HAP-1 (cell line): ENCODE measurements at regions not wholly inside any gene's neighbourhood (a gene's known extent, or its start where the extent isn't known, plus 50 kb on each side); places are given as distances from the start of the nearest gene placed in this dataset.
"Not testable (repeated sequence)": the region's sequence is repeated elsewhere in the genome, so short reads cannot be mapped to it uniquely, and the experiment has no call there.

Source experiments
- DNase-seq, 2 experiments: peaks; one replicate each; pipeline ENCODE4 v3.0.0-alpha.2; 2016 to 2020; ENCODE audit warnings: low spot score in 2 of 2
- H3K27me3 ChIP-seq: fragments of 250-450 bp; sonication (Bioruptor Pico); 2 replicates; pipeline ENCODE4 v1.5.1; 2020; ENCODE audit warnings: low read depth, mild to moderate bottlenecking, moderate library complexity
- H3K36me3 ChIP-seq: fragments of 250-450 bp; sonication (Bioruptor Pico); replicated peaks from 2 replicates; pipeline ENCODE4 v1.5.1; 2020; ENCODE audit warnings: mild to moderate bottlenecking
- H3K4me1 ChIP-seq: fragments of 250-450 bp; sonication (Bioruptor Pico); 2 replicates; pipeline ENCODE4 v1.5.1; 2020; ENCODE audit warnings: mild to moderate bottlenecking
- H3K4me3 ChIP-seq: fragments of 250-450 bp; sonication (Bioruptor Pico); 2 replicates; pipeline ENCODE4 v1.5.1; 2020; ENCODE audit warnings: mild to moderate bottlenecking, moderate library complexity
- H3K9me3 ChIP-seq: fragments of 250-450 bp; sonication (Bioruptor Pico); 2 replicates; pipeline ENCODE4 v1.5.1; 2020; ENCODE audit warnings: mild to moderate bottlenecking, moderate library complexity
- in situ Hi-C: fragments of 300-500 bp; cut with MboI; formaldehyde crosslinking; loops from 3 replicates; pipeline ENCODE4 v1.14.3; 2020; ENCODE audit warnings: low sequenced_read_pairs, inconsistent platforms, mixed read lengths

GRCh38 chr14:82766996-82767395 is 1233.3 kb upstream of the SEL1L start:
- no peak overlapping the region for H3K4me3 ChIP-seq
- no peaks in the 10 kb centered on the region for H3K9me3 ChIP-seq
- H3K4me1 ChIP-seq, result no peaks in the 10 kb centered on the region
- in situ Hi-C loops, result no loop called here
- H3K27me3 ChIP-seq, result no peaks in the 10 kb centered on the region
- no peak for DNase-seq
- H3K36me3 ChIP-seq, result no peaks in the 10 kb centered on the region

GRCh38 chr14:82776958-82777357 is 1243.3 kb upstream of the SEL1L start:
- peaks cover 2% of the 10 kb centered on the region; the same call in 1 of the 2 replicates for H3K4me1 ChIP-seq
- no peaks in the 10 kb centered on the region for H3K36me3 ChIP-seq
- H3K9me3 ChIP-seq, result no peaks in the 10 kb centered on the region
- in situ Hi-C loops, result no loop called here
- H3K27me3 ChIP-seq, result no peaks in the 10 kb centered on the region
- H3K4me3 ChIP-seq, result no peak overlapping the region
- no peak for DNase-seq

- no peak overlapping the region for H3K4me3 ChIP-seq
- in situ Hi-C loops, result no loop called here
- no peaks in the 10 kb centered on the region for H3K27me3 ChIP-seq
- H3K4me1 ChIP-seq, result peaks cover 2% of the 10 kb centered on the region; the same call in 1 of the 2 replicates
- H3K9me3 ChIP-seq, result no peaks in the 10 kb centered on the region
- H3K36me3 ChIP-seq, result no peaks in the 10 kb centered on the region
- no peak for DNase-seq
Measured at GRCh38 chr14:82778008-82778590, 1244.4 kb upstream of the SEL1L start.

DNA sequence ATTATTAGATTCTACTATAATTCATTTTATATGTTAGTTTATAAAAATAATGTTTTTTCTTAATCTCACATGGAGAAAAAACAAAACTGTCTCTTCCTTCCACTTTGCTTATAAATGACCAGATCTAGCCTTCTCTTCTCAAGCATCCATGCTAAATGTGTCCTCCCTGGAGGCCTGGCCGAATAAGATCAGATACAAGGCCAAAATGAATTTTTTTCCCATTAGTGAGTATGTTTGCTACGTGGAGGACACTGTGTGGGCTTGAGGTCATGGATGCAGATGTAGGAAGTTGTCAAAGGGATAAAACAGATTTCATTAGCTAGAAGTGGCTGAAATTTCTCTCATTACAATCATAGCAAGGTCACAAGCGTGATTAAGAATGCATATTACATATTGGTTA is 1244.9 kb upstream of the SEL1L start:
- Histone ChIP-seq H3K36me3 (no peaks in the 10 kb centered on the region), H3K4me3 (no peak overlapping the region), H3K4me1 (peaks cover 2% of the 10 kb centered on the region; the same call in 1 of the 2 replicates), H3K27me3 (no peaks in the 10 kb centered on the region), H3K9me3 (no peaks in the 10 kb centered on the region)
- DNase-seq, result no peak
- in situ Hi-C loops, result no loop called here

DNA sequence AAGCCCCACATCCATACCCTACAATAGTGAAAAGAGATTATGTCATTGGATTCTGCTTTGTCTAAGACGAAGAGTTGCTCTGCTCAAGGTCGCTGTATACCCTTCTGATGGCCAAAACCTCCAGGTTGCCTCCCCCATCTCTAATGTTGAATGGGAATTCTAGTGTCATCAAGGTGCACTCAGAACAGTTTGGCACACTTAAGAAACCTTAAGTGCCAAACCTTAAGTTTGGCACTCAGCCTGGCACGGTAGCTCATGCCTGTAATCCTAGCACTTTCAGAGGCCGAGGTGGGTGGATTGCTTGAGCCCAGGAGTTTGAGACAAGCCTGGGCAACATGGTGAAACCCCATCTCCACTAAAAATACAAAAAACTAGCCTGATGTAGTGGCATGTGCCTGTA is 1245.6 kb upstream of the SEL1L start:
- DNase-seq, result no peak
- no peaks in the 10 kb centered on the region for H3K9me3 ChIP-seq
- H3K27me3 ChIP-seq, result no peaks in the 10 kb centered on the region
- in situ Hi-C loops, result no loop called here
- no peak overlapping the region for H3K4me3 ChIP-seq
- peaks cover 2% of the 10 kb centered on the region; the same call in 1 of the 2 replicates for H3K4me1 ChIP-seq
- no peaks in the 10 kb centered on the region for H3K36me3 ChIP-seq

- DNase-seq, result no peak
- Histone ChIP-seq H3K36me3 (no peaks in the 10 kb centered on the region), H3K9me3 (no peaks in the 10 kb centered on the region), H3K4me3 (no peak overlapping the region), H3K27me3 (no peaks in the 10 kb centered on the region), H3K4me1 (no peaks in the 10 kb centered on the region)
- in situ Hi-C loops, result no loop called here
Measured at GRCh38 chr14:82785756-82786482, 1252.3 kb upstream of the SEL1L start.

DNA sequence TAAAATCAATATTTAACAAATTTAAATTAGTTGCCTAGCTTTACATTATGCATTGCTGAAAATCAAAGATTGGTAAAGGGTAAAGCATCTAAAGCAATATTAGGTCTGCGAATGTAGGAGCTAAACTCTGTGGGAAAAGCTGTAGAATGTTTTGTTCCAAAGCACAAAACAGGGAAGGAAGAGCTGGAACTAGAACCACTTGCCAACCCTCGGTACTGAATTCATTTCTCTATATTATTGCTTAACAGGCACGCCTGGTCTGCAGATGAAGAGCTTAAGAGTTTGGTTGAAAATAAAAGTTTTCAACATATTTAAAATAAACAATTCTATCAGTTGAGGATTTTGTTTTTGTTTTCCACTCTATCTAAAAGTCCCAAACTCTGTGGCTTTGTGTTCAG is 1252.8 kb upstream of the SEL1L start:
- H3K9me3 ChIP-seq, result no peaks in the 10 kb centered on the region
- H3K4me1 ChIP-seq, result no peaks in the 10 kb centered on the region
- DNase-seq, result no peak
- no peak overlapping the region for H3K4me3 ChIP-seq
- H3K27me3 ChIP-seq, result no peaks in the 10 kb centered on the region
- no peaks in the 10 kb centered on the region for H3K36me3 ChIP-seq
- in situ Hi-C loops, result no loop called here

- H3K27me3 ChIP-seq, result no peaks in the 10 kb centered on the region
- peak; percentile 43 to 79 for DNase-seq
- no peaks in the 10 kb centered on the region for H3K36me3 ChIP-seq
- in situ Hi-C loops, result no loop called here
- peaks cover 24% of the 10 kb centered on the region for H3K4me1 ChIP-seq
- no peaks in the 10 kb centered on the region for H3K9me3 ChIP-seq
- no peak overlapping the region for H3K4me3 ChIP-seq
Measured at GRCh38 chr14:82796086-82796485, 1262.4 kb upstream of the SEL1L start.

- DNase-seq, result no peak
- Histone ChIP-seq H3K36me3 (no peaks in the 10 kb centered on the region), H3K9me3 (no peaks in the 10 kb centered on the region), H3K4me1 (peaks cover 24% of the 10 kb centered on the region), H3K4me3 (no peak overlapping the region), H3K27me3 (no peaks in the 10 kb centered on the region)
- in situ Hi-C loops, result no loop called here
Measured at GRCh38 chr14:82798276-82798675, 1264.6 kb upstream of the SEL1L start.

- no peak overlapping the region for H3K4me3 ChIP-seq
- in situ Hi-C loops, result no loop called here
- H3K4me1 ChIP-seq, result peaks cover 17% of the 10 kb centered on the region
- no peaks in the 10 kb centered on the region for H3K27me3 ChIP-seq
- H3K9me3 ChIP-seq, result no peaks in the 10 kb centered on the region
- no peaks in the 10 kb centered on the region for H3K36me3 ChIP-seq
- peak; percentile 53 to 90 for DNase-seq
Measured at GRCh38 chr14:82805892-82806825, 1272.5 kb upstream of the SEL1L start.

DNA sequence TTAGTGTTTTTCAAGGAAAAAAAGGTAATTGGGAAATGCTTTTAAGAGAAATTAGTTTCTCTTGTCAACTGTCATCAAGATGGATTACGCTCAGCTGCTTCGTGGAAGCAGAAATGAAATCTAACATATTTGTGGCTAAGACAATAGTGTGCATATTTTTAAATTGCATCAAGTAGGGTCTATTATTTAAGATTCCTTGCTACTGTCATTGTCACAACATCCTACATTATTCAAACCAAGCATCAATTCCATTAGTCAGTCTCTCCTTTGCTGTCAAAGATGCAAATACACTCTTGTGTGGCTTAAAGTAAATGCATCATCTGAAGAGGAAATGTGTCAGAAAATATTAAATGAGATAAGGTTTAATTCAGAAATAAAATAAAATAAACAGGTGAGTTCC is 1277.6 kb upstream of the SEL1L start:
- no peaks in the 10 kb centered on the region for H3K9me3 ChIP-seq
- no peak overlapping the region for H3K4me3 ChIP-seq
- H3K27me3 ChIP-seq, result no peaks in the 10 kb centered on the region
- no peak for DNase-seq
- in situ Hi-C loops, result no loop called here
- peaks cover 8% of the 10 kb centered on the region for H3K4me1 ChIP-seq
- H3K36me3 ChIP-seq, result no peaks in the 10 kb centered on the region

DNA sequence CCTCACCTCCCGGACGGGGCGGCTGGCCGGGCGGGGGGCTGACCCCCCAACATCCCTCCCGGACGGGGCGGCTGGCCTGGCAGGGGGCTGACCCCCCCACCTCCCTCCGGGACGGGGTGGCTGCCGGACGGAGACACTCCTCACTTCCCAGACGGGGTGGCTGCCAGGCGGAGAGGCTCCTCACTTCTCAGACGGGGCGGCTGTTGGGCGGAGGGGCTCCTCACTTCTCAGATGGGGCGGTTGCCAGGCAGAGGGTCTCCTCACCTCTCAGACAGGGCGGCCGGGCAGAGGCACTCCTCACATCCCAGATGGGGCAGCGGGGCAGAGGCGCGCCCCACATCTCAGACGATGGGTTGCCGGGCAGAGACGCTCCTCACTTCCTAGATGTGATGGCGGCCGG is 1280.7 kb upstream of the SEL1L start:
- H3K27me3 ChIP-seq, H3K36me3 ChIP-seq, H3K9me3 ChIP-seq, DNase-seq, in situ Hi-C loops, H3K4me1 ChIP-seq, H3K4me3 ChIP-seq: not testable (repeated sequence)

DNA sequence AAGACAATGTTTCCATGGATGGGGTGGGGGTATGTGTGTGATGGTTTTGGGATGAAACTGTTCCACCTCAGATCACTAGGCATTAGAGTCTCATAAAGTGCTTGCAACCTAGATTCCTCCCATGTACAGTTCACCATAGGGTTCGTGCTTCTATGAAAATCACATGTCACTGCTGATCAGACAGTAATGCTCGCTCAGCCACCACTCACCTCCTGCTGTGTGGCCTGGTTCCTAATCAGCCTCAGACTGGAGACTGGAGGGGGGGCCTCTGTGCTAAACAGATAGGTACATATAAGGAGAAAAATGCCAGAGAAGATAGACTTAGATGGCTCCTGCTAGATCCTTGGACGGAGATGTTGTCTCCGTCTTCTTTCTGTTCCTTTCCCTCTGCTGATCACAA is 1296.9 kb upstream of the SEL1L start:
- in situ Hi-C loops, result no loop called here
- Histone ChIP-seq H3K27me3 (no peaks in the 10 kb centered on the region), H3K9me3 (no peaks in the 10 kb centered on the region), H3K36me3 (no peaks in the 10 kb centered on the region), H3K4me3 (no peak overlapping the region), H3K4me1 (no peaks in the 10 kb centered on the region)
- DNase-seq, result no peak
